IPS-15b (cell line): ENCODE measurements at regions not wholly inside any gene's neighbourhood (a gene's known extent, or its start where the extent isn't known, plus 50 kb on each side); places are given as distances from the start of the nearest gene placed in this dataset.

ENCODE experiments used
- H3K27me3 ChIP-seq: one replicate; pipeline ENCODE4 v1.6.1; 2013; ENCODE audit warnings: low read length; ENCODE audit not compliant: control insufficient read depth, insufficient read depth
- H3K36me3 ChIP-seq: one replicate; pipeline ENCODE4 v1.6.1; 2013; ENCODE audit warnings: low read length; ENCODE audit not compliant: control insufficient read depth, insufficient read depth
- H3K4me1 ChIP-seq: one replicate; pipeline ENCODE4 v1.6.1; 2013; ENCODE audit warnings: mild to moderate bottlenecking, low read length; ENCODE audit not compliant: control insufficient read depth, insufficient read depth
- H3K4me3 ChIP-seq: one replicate; pipeline ENCODE4 v1.5.1; 2013; ENCODE audit warnings: low read depth, low read length
- H3K9ac ChIP-seq: one replicate; pipeline ENCODE4 v1.6.1; 2013; ENCODE audit warnings: low read depth, mild to moderate bottlenecking, low read length
- H3K9me3 ChIP-seq: one replicate; pipeline ENCODE4 v1.6.1; 2013; ENCODE audit warnings: mild to moderate bottlenecking, low read length; ENCODE audit not compliant: control insufficient read depth, insufficient read depth

DNA sequence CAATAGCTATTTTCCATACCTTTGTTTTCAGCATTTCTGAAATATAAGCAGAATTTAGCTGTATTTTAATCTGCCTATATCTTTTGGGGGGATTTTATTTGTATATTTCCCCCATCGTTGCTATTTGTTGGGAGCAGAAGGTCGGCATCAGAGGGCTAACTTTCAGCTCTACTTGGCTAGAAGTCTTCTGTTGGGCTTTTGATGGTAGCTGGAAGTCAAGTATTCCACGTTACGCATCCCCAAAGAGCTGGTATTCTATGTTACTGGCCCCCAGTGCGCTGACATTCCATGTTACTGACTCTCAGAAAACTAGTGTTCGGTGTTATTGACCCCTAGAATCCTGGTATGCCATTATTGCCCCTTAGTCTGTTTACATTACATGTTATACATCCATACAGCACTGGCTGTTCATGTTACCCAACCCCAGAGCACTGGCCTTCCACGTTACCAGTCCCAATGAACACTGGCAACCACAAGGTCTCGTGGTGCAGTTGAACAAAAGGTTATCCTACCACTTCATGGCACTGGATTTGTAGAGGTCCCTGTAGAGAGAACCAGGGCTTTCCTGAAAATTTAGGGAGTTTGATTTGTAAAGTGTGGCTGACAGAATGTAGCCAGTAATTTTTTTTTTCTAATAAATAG, 278.1 kb upstream of the CD180 start:
- no peak overlapping the region for H3K9ac ChIP-seq
- H3K4me1 ChIP-seq = no peaks in the 10 kb centered on the region
- no peak overlapping the region for H3K4me3 ChIP-seq
- no peaks in the 10 kb centered on the region for H3K27me3 ChIP-seq
- no peaks in the 10 kb centered on the region for H3K36me3 ChIP-seq
- no peaks in the 10 kb centered on the region for H3K9me3 ChIP-seq

GRCh38 chr5:67467110-67467509, 270.5 kb upstream of the CD180 start:
- no peaks in the 10 kb centered on the region for H3K9me3 ChIP-seq
- no peaks in the 10 kb centered on the region for H3K4me1 ChIP-seq
- H3K36me3 ChIP-seq = no peaks in the 10 kb centered on the region
- H3K9ac ChIP-seq = no peak overlapping the region
- no peaks in the 10 kb centered on the region for H3K27me3 ChIP-seq
- no peak overlapping the region for H3K4me3 ChIP-seq

- H3K4me1 ChIP-seq = no peaks in the 10 kb centered on the region
- H3K9ac ChIP-seq = no peak overlapping the region
- H3K36me3 ChIP-seq = no peaks in the 10 kb centered on the region
- H3K4me3 ChIP-seq = no peak overlapping the region
- H3K27me3 ChIP-seq = no peaks in the 10 kb centered on the region
- no peaks in the 10 kb centered on the region for H3K9me3 ChIP-seq
These were observed 269.1 kb upstream of the CD180 start for GRCh38 chr5:67465537-67466207.

- Histone ChIP-seq H3K4me3 (no peak overlapping the region), H3K27me3 (no peaks in the 10 kb centered on the region), H3K36me3 (no peaks in the 10 kb centered on the region), H3K9ac (no peak overlapping the region), H3K4me1 (no peaks in the 10 kb centered on the region), H3K9me3 (no peaks in the 10 kb centered on the region)
These were observed 265.5 kb upstream of the CD180 start for GRCh38 chr5:67462147-67462546.

DNA sequence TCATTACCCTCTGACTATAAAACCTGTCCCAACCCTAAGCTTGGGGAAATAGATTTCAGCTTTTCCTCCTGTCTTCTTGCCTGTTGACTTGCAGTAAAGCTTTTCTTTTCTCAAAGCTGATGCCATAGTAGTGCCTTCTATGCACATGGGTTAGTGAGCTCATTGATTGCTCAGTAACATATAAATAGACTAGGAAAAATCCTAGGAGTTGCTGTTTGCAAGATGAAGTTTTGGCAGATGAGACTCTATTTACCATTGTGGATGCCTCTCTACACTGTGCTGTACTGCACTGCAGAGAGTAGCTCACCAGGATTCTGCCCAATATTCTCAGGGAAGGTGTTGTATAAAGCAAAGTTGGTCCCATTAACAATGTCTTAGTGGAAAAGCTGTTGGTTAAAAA, 262.7 kb upstream of the CD180 start:
- no peaks in the 10 kb centered on the region for H3K9me3 ChIP-seq
- no peak overlapping the region for H3K4me3 ChIP-seq
- H3K9ac ChIP-seq = no peak overlapping the region
- H3K36me3 ChIP-seq = no peaks in the 10 kb centered on the region
- H3K27me3 ChIP-seq = no peaks in the 10 kb centered on the region
- H3K4me1 ChIP-seq = no peaks in the 10 kb centered on the region

DNA sequence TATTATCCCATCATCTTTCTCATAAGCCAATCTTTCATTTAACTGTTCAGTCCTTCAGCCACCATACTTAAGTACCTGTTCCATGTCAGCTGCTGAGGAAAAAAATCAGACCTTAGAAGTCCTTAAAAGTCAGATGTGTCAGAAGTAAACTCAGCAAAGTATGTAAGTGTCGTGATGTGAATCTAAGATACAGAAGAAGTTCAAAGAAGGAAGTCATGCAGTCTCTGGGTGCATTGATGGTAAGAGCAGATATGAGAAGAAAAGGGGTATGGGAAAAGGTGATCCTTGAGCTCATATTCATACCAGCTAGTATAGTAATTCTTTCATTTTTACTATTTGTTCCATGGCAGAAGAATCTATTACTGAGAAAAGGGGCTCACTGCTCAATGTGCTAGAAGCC, 259.4 kb upstream of the CD180 start:
- H3K9me3 ChIP-seq = no peaks in the 10 kb centered on the region
- no peaks in the 10 kb centered on the region for H3K4me1 ChIP-seq
- H3K36me3 ChIP-seq = no peaks in the 10 kb centered on the region
- no peak overlapping the region for H3K9ac ChIP-seq
- H3K4me3 ChIP-seq = no peak overlapping the region
- no peaks in the 10 kb centered on the region for H3K27me3 ChIP-seq

DNA sequence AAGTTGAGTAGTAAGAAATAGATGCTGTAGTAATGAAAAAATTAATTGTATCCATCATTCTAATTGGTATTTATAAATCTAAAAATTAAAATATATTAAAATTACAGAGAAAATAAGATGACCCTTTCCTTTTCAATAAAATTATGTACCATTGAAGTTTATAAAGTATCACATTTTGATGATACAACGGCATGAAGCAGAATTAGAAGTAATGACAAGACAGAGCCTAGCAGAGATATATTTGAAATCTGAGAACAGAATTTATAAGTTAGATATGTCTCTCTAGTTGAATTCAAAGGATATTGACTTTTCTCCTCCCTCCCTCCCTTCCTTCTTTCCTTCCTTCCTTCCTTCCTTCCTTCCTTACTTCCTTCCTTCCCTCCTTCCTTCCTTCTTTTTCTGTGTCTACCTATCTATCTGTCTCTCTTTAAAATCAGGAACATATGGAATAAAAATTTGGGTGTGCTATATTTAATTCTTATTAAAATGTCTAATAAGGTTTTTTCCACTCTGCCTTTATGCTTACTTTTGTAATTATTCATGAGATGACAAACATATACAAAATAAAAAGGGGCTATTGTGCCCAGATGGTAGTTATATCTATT, 258.5 kb upstream of the CD180 start:
- Histone ChIP-seq H3K27me3 (no peaks in the 10 kb centered on the region), H3K4me3 (no peak overlapping the region), H3K9ac (no peak overlapping the region), H3K9me3 (no peaks in the 10 kb centered on the region), H3K36me3 (no peaks in the 10 kb centered on the region), H3K4me1 (no peaks in the 10 kb centered on the region)

DNA sequence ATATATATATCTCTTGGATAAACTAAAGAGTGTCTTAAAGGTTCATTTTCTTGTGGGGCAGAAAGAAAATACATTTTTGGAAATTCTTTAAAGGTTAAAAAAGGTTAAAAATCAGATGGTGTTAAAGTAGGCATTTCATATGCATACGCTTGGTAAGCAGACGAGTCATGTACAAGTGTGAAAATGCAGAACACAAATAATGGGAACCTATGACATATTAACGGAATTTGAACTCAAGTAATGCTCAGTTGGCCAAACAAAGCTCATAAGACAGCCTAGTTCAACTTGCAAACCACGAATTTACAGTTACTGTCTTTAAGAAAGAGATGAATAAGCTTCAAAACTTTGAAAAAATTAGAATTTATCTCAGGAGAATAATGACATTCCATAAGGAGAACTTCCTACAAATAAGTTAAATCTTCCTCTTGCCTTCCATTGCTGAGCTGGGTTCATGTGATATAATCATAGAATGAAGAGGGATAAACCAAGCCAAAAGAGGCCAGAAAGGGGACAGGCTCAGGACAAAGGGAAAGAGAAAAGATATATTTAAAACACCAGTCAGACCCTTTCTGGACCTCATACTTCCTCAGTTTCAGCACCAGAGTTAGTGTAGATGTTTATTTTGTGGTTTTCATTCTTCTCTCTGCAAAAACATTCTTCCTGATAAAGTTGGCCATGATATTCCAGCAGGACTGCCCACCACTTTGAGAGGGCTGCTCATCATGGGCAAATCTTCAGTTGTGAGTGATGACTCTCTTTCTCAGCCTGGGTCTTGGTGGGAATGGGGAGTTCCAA, 256.7 kb upstream of the CD180 start:
- H3K4me3 ChIP-seq = no peak overlapping the region
- no peak overlapping the region for H3K9ac ChIP-seq
- no peaks in the 10 kb centered on the region for H3K9me3 ChIP-seq
- H3K27me3 ChIP-seq = no peaks in the 10 kb centered on the region
- H3K36me3 ChIP-seq = no peaks in the 10 kb centered on the region
- no peaks in the 10 kb centered on the region for H3K4me1 ChIP-seq

DNA sequence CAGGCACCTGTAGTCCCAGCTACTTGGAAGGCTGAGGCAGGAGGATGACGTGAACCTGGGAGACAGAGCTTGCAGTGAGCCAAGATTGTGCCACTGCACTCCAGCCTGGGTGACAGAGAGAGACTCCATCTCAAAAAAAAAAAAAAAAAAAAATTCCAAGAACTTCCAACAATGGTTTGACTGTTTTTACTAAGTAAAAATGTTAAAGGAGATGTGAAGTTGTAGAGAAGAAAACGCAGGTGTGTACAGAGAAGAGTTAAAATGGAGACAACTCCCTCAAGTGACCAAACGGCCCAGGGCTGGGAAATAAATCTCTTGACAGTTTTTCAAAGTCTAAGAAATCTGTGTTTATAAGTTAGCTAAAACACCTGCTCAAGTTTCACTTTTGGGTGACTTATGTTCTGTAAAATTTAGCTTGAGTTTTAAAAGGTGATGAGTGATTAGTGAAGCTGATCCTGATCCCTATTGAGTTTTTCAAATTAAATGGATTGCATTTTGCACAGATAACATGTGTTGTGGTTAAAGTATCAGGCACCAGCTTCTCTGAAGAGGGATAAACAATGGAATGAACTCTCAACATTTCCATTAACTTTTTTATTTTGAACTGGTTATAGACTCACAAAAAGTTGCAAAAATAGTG, 255.2 kb upstream of the CD180 start:
- Histone ChIP-seq H3K9ac (no peak overlapping the region), H3K27me3 (no peaks in the 10 kb centered on the region), H3K36me3 (no peaks in the 10 kb centered on the region), H3K4me3 (no peak overlapping the region), H3K9me3 (no peaks in the 10 kb centered on the region), H3K4me1 (no peaks in the 10 kb centered on the region)

- Histone ChIP-seq H3K27me3 (no peaks in the 10 kb centered on the region), H3K36me3 (no peaks in the 10 kb centered on the region), H3K9me3 (no peaks in the 10 kb centered on the region), H3K9ac (no peak overlapping the region), H3K4me1 (no peaks in the 10 kb centered on the region), H3K4me3 (no peak overlapping the region)
These were observed 251.1 kb upstream of the CD180 start for GRCh38 chr5:67447732-67448131.

- Histone ChIP-seq H3K36me3 (no peaks in the 10 kb centered on the region), H3K4me3 (no peak overlapping the region), H3K27me3 (no peaks in the 10 kb centered on the region), H3K9me3 (no peaks in the 10 kb centered on the region), H3K9ac (no peak overlapping the region), H3K4me1 (no peaks in the 10 kb centered on the region)
These were observed 241.6 kb upstream of the CD180 start for GRCh38 chr5:67437905-67438845.
